ENCODE measurements at regions not wholly inside any gene's neighbourhood (a gene's known extent, or its start where the extent isn't known, plus 50 kb on each side); places are given as distances from the start of the nearest gene placed in this dataset.
"Not testable (repeated sequence)": the region's sequence is repeated elsewhere in the genome, so short reads cannot be mapped to it uniquely, and the experiment has no call there.

DNA sequence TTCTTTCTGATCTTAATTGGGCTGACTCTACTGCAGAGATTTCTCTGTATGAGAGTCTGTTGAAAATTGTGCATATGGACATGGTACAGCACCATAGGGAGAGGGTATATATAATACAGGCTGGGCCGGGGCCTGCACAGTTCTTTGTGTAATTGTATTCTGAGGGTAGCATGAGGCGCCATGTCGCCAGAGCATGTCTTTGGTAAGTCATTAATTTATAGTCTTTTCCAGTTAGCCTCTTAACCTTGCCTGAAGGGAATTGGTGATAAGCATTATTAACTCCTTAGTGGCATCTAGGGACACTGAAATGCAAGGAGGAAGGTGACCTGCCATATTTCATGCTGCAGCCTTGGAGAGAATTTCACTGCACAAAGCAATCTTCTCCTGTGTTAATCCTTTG, 569.9 kb downstream of the TMTC2 start:
- Histone ChIP-seq H3K4me3 (ENCODE audit: low read length) (no peak overlapping the region), H2AFZ (ENCODE audit: low read depth, low read length) (no peak overlapping the region), H3K4me1 (ENCODE audit: insufficient read depth, low read length) (no peaks in the 10 kb centered on the region), H3K36me3 (ENCODE audit: insufficient read depth, low read length) (no peaks in the 10 kb centered on the region), H3K9me3 (ENCODE audit: low read length) (no peaks in the 10 kb centered on the region), H3K27me3 (ENCODE audit: insufficient read depth, low read length) (no peaks in the 10 kb centered on the region)

DNA sequence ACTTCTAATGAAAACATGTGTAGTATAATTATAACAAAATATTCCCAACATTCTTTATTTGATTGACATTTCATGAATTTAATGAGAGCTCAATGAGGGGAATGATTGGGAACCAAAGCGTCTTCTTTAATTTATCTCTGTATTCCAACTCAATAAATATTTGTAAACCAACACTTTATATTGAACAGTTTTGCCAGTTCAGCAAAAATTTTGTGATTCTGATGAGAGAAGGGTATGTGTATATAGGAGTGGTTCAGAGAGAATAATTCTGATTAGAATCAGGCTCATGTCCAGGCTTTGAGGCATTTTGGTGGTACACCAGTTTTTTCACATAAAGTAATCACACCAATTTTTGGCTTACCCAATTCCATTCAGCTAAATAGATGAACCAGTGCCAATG, 564.2 kb downstream of the TMTC2 start:
- H3K4me3 ChIP-seq (ENCODE audit: low read length), result no peak overlapping the region
- no peaks in the 10 kb centered on the region for H3K36me3 ChIP-seq (ENCODE audit: insufficient read depth, low read length)
- no peaks in the 10 kb centered on the region for H3K9me3 ChIP-seq (ENCODE audit: low read length)
- H3K4me1 ChIP-seq (ENCODE audit: insufficient read depth, low read length), result no peaks in the 10 kb centered on the region
- H3K27me3 ChIP-seq (ENCODE audit: insufficient read depth, low read length), result no peaks in the 10 kb centered on the region
- no peak overlapping the region for H2AFZ ChIP-seq (ENCODE audit: low read depth, low read length)

DNA sequence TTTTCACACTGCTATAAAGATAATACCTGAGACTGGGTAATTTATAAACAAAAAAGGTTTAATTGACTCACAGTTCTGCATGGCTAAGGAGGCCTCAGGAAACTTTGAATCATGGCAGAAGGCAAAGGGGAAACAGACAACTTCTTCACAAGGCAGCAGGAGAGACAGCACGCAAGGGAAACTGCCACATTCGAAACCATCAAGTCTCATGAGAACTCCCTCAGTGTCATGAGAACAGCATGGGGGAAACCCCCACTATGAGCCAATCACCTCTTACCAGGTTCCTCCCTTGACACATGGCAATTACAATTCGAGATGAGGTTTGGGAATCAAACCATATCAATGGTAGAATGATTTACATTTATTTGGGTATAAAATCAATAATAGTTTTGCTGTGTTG, 558.5 kb downstream of the TMTC2 start:
- Histone ChIP-seq H2AFZ (ENCODE audit: low read depth, low read length) (no peak overlapping the region), H3K27me3 (ENCODE audit: insufficient read depth, low read length) (no peaks in the 10 kb centered on the region), H3K36me3 (ENCODE audit: insufficient read depth, low read length) (no peaks in the 10 kb centered on the region), H3K9me3 (ENCODE audit: low read length) (no peaks in the 10 kb centered on the region), H3K4me1 (ENCODE audit: insufficient read depth, low read length) (no peaks in the 10 kb centered on the region), H3K4me3 (ENCODE audit: low read length) (no peak overlapping the region)

DNA sequence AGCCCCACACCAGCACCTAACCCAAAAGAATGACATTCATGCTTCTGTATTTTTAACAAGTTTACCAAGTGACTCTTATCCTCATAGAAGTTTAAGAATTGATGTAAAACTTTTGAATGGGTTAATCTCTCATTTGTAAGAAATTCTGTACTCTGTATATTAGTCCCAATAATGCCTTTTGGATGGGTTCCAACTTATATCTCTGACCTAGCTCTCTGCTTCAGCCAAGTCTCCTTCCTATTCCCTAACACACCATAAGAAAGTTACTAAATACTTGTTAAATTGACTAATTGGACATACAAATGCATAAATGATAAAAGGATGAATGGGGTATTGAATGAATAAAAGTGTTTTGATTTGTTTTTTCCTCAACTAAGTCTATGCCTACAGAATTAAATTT, 557.3 kb downstream of the TMTC2 start:
- no peaks in the 10 kb centered on the region for H3K4me1 ChIP-seq (ENCODE audit: insufficient read depth, low read length)
- H3K4me3 ChIP-seq (ENCODE audit: low read length), result no peak overlapping the region
- no peak overlapping the region for H2AFZ ChIP-seq (ENCODE audit: low read depth, low read length)
- H3K9me3 ChIP-seq (ENCODE audit: low read length), result no peaks in the 10 kb centered on the region
- H3K36me3 ChIP-seq (ENCODE audit: insufficient read depth, low read length), result no peaks in the 10 kb centered on the region
- H3K27me3 ChIP-seq (ENCODE audit: insufficient read depth, low read length), result no peaks in the 10 kb centered on the region

DNA sequence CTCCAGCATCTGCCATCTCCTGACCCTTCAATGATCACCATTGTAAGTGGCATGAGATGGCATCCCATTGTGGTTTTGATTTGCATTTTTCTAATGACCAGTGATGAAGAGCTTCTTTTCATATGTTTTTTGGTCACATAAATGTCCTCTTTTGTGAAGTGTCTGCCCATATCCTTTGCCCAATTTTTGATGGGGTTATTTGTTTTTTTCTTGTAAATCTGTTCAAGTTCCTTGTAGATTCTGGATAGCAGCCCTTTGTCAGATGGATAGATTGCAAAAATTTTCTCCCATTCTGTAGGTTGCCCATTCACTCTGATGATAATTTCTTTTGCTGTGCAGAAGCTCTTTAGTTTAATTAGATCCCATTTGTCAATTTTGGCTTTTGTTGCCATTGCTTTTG, 547.3 kb downstream of the TMTC2 start:
- not testable (repeated sequence) for H3K27me3 ChIP-seq (ENCODE audit: insufficient read depth, low read length); H3K36me3 ChIP-seq (ENCODE audit: insufficient read depth, low read length); H3K9me3 ChIP-seq (ENCODE audit: low read length); H2AFZ ChIP-seq (ENCODE audit: low read depth, low read length); H3K4me3 ChIP-seq (ENCODE audit: low read length); H3K4me1 ChIP-seq (ENCODE audit: insufficient read depth, low read length)

DNA sequence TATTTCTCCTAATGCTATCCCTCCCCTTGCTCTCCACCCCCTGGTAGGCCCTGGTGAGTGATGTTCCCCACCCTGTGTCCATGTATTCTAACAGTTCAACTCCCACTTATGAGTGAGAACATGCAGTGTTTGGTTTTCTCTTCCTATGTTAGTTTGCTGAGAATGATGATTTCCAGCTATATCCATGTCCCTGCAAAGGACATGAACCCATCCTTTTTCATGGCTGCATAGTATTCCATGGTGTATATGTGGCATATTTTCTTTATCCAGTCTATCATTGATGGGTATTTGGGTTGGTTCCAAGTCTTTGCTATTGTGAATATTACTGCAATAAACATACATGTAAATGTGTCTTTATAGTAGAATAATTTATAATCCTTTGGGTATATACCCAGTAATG, 540.3 kb downstream of the TMTC2 start:
- not testable (repeated sequence) for H3K4me3 ChIP-seq (ENCODE audit: low read length); H3K9me3 ChIP-seq (ENCODE audit: low read length); H3K36me3 ChIP-seq (ENCODE audit: insufficient read depth, low read length); H3K27me3 ChIP-seq (ENCODE audit: insufficient read depth, low read length); H3K4me1 ChIP-seq (ENCODE audit: insufficient read depth, low read length); H2AFZ ChIP-seq (ENCODE audit: low read depth, low read length)

DNA sequence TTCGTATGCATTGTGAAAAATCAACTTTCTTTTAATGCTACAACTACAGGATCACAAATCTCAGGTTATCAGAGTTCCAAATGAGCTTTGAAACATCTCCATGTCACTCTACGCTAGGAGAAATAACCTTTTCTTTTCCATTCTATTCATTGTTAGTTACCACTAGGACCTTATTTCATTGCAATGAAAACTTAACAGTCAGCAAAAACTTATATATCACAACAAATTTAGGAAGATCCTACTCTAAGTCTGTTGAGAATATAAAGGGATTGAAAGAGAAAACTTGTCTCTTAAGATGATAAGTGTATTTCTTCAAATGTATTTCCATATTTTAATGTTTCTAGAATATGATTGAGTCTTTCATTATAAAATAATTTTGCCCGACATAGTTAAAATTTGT, 539.1 kb downstream of the TMTC2 start:
- Histone ChIP-seq H3K4me1 (ENCODE audit: insufficient read depth, low read length) (no peaks in the 10 kb centered on the region), H3K27me3 (ENCODE audit: insufficient read depth, low read length) (no peaks in the 10 kb centered on the region), H3K4me3 (ENCODE audit: low read length) (no peak overlapping the region), H3K9me3 (ENCODE audit: low read length) (no peaks in the 10 kb centered on the region), H3K36me3 (ENCODE audit: insufficient read depth, low read length) (no peaks in the 10 kb centered on the region), H2AFZ (ENCODE audit: low read depth, low read length) (no peak overlapping the region)

DNA sequence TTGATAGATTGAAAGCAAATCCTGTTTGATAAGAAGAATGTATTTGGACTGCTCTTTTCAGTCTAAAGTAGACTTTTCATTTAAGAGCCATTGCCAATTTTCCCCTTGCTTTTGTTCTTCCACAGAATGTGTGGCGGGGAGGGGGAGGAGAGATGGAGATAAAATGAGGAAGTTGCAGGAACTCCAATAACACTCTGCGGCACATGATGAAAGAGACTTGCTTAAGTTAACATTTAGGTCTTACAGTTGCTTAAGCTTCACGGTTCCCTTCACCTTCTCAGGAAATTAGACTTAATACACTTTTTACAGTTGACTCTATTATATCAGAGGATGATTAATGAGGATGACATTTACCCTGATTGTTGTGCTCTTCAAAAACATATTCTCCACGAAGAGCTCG, 537.3 kb downstream of the TMTC2 start:
- Histone ChIP-seq H3K36me3 (ENCODE audit: insufficient read depth, low read length) (no peaks in the 10 kb centered on the region), H3K27me3 (ENCODE audit: insufficient read depth, low read length) (no peaks in the 10 kb centered on the region), H3K4me1 (ENCODE audit: insufficient read depth, low read length) (no peaks in the 10 kb centered on the region), H3K4me3 (ENCODE audit: low read length) (no peak overlapping the region), H2AFZ (ENCODE audit: low read depth, low read length) (no peak overlapping the region), H3K9me3 (ENCODE audit: low read length) (no peaks in the 10 kb centered on the region)

DNA sequence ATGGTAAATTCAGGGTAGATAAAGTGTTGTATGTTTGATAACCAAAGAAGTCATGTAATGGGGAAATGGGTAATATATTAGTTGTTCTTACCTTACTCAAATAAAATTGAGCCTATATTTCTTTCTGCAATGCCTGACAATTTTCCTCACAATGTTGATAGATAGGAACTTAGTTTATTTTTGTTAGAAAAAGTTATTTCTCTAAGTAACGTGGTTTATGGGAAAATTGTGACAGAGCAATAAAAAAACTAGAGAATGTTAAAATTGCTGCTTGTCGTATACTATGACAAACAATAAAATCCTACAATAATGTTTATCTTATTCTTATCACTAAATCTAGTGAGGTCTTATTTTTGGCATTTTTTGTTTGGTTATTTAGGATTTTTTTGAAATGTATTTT, 534.1 kb downstream of the TMTC2 start:
- Histone ChIP-seq H3K27me3 (ENCODE audit: insufficient read depth, low read length) (no peaks in the 10 kb centered on the region), H3K4me1 (ENCODE audit: insufficient read depth, low read length) (no peaks in the 10 kb centered on the region), H3K36me3 (ENCODE audit: insufficient read depth, low read length) (no peaks in the 10 kb centered on the region), H3K4me3 (ENCODE audit: low read length) (no peak overlapping the region), H2AFZ (ENCODE audit: low read depth, low read length) (no peak overlapping the region), H3K9me3 (ENCODE audit: low read length) (no peaks in the 10 kb centered on the region)

DNA sequence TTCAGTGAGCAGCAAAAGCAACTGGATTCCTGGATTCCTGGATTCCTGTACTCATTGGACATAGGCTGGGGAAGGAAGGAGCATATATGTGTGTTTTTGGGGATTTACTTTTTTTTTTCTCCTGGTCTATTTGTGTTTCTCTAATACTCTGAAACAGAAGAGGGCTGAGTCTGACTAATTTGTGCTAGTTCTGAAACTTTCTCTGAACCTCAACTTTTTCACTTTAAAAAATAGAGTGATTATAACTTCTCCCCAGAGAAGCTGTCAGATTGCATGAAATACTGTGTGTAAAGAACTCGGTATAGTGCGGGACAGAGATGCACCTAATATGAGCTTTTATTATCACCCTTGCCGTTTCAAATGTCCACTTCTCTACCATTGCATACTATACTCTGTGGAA, 529.5 kb downstream of the TMTC2 start:
- Histone ChIP-seq H2AFZ (ENCODE audit: low read depth, low read length) (no peak overlapping the region), H3K27me3 (ENCODE audit: insufficient read depth, low read length) (no peaks in the 10 kb centered on the region), H3K4me3 (ENCODE audit: low read length) (no peak overlapping the region), H3K4me1 (ENCODE audit: insufficient read depth, low read length) (no peaks in the 10 kb centered on the region), H3K9me3 (ENCODE audit: low read length) (no peaks in the 10 kb centered on the region), H3K36me3 (ENCODE audit: insufficient read depth, low read length) (no peaks in the 10 kb centered on the region)

DNA sequence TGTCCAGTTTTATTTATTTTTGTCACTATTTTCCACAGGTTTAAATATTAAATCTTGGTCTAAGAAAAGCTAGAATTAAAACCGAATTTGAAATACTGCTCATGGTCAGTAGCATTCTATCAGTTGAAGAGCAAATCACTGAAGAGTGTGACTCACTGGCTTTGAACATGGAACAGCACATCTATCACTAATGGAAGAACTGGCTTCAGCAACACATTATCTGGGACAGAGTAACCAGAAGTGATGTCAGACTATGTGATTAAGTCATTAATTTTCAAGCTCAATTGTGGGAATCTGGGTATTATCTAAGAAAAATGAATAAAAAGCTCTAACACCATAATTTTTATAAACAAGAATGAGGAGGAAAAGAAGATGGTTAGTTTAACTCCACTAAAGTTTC, 527.5 kb downstream of the TMTC2 start:
- Histone ChIP-seq H3K27me3 (ENCODE audit: insufficient read depth, low read length) (no peaks in the 10 kb centered on the region), H3K36me3 (ENCODE audit: insufficient read depth, low read length) (no peaks in the 10 kb centered on the region), H3K9me3 (ENCODE audit: low read length) (no peaks in the 10 kb centered on the region), H3K4me3 (ENCODE audit: low read length) (no peak overlapping the region), H3K4me1 (ENCODE audit: insufficient read depth, low read length) (no peaks in the 10 kb centered on the region), H2AFZ (ENCODE audit: low read depth, low read length) (no peak overlapping the region)

DNA sequence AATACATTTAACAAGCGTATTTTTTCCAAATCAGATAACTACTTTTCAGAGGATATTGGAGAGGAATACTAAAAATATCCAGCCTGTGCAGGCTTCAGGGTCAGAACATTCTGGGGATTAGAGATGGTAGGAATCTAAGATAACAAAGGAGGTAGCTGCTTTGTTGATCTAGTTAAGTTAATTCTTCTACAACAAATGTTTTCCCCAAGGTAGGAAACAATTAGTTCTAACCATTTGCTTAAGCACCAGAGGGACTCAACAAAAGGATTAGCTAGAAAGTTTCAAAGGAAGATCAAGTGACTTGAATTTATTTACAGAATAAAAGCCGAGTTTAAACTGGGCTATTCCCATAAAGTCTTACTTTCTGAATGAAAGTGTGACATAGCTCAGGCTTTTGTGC, 524.2 kb downstream of the TMTC2 start:
- Histone ChIP-seq H2AFZ (ENCODE audit: low read depth, low read length) (peak overlapping the region; percentile 69), H3K4me1 (ENCODE audit: insufficient read depth, low read length) (no peaks in the 10 kb centered on the region), H3K36me3 (ENCODE audit: insufficient read depth, low read length) (no peaks in the 10 kb centered on the region), H3K27me3 (ENCODE audit: insufficient read depth, low read length) (no peaks in the 10 kb centered on the region), H3K9me3 (ENCODE audit: low read length) (no peaks in the 10 kb centered on the region), H3K4me3 (ENCODE audit: low read length) (no peak overlapping the region)

DNA sequence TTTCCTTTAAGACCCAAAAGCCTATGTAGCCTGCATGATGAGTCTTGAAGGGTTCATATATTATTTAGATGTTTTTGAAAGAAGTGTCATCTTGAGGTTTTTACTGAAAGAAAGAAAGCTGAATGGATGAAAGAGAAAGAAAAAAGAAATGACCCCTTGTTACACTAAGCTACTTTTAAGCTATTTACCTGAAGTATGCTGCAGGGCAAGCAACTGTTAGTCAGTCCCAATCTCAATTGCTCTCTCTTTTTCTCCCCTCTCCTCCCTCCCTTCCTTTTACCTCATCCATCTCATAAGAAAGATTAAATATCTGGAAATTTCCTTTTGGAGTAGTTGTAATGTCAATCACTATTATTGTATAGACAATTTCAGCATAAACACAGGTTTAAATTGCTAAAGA, 512.4 kb downstream of the TMTC2 start:
- Histone ChIP-seq H3K27me3 (ENCODE audit: insufficient read depth, low read length) (no peaks in the 10 kb centered on the region), H3K4me1 (ENCODE audit: insufficient read depth, low read length) (peaks cover 6% of the 10 kb centered on the region), H3K4me3 (ENCODE audit: low read length) (no peak overlapping the region), H3K9me3 (ENCODE audit: low read length) (no peaks in the 10 kb centered on the region), H2AFZ (ENCODE audit: low read depth, low read length) (peak overlapping the region; percentile 95), H3K36me3 (ENCODE audit: insufficient read depth, low read length) (no peaks in the 10 kb centered on the region)

DNA sequence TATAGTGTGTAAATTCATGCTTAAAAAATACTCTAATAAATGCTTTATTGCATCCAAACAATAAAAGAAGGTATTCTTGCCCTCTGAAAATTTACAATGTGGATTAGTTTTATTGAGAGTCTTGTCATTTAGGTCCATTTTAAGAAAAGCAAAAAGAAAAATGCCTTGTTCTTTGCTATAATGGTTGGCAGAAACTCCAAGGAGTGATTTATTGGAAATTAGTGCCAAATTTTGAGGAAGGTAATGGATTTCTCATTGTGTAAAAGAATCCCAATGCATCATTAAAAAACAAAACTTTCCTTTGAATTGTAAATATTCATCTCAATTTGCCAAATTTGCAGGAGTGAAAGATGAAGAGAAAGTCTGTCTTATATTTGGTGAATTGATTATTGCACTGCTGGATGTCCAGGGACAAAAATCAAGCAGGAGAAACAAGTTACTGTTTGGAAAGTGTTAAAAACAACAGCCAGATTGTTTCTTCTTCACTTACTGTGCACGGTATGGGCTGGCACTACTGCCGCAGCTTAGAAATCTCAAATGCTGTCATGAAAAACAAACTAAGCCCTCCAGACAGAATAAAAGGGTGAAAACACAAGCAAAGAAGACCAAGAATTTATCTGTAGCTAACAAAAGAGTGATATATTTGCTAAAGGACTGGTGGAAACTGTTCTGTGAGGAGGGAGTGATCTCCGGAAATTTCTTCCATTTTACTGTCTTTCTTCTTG, 511.7 kb downstream of the TMTC2 start:
- Histone ChIP-seq H3K4me3 (ENCODE audit: low read length) (no peak overlapping the region), H3K4me1 (ENCODE audit: insufficient read depth, low read length) (peaks cover 6% of the 10 kb centered on the region), H2AFZ (ENCODE audit: low read depth, low read length) (peak overlapping the region; percentile 95), H3K9me3 (ENCODE audit: low read length) (no peaks in the 10 kb centered on the region), H3K36me3 (ENCODE audit: insufficient read depth, low read length) (no peaks in the 10 kb centered on the region), H3K27me3 (ENCODE audit: insufficient read depth, low read length) (no peaks in the 10 kb centered on the region)

All from neuron (in vitro differentiated cells).